ENCODE measurements at regions not wholly inside any gene's neighbourhood (a gene's known extent, or its start where the extent isn't known, plus 50 kb on each side); places are given as distances from the start of the nearest gene placed in this dataset.

GRCh38 chr10:83165265-83165664, 974.0 kb upstream of the GHITM start:
- no peak for DNase-seq (ENCODE audit: low read depth)

- DNase-seq (ENCODE audit: low read depth), result no peak
These were observed 973.0 kb upstream of the GHITM start for GRCh38 chr10:83166344-83166743.

- DNase-seq (ENCODE audit: low read depth), result no peak
These were observed 972.2 kb upstream of the GHITM start for GRCh38 chr10:83167081-83167480.

DNA sequence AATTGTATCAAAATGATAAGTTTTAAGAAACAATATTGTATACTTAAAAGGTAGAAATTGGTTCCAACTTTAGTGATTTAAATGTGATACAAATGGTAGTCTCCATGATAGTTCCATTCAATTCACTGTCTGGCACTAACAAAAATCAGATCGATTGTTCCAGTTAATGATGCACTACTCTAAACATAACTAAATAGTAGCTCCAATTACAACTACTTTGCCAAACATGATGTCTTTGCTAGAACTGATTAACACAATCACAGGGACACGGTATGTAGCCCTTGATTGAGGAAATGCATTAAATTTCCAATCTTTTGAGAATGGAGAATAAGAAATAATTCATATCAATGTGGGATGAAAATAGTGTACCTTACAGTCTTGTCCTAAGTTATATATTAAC, 962.4 kb upstream of the GHITM start:
- no peak for DNase-seq (ENCODE audit: low read depth)

DNA sequence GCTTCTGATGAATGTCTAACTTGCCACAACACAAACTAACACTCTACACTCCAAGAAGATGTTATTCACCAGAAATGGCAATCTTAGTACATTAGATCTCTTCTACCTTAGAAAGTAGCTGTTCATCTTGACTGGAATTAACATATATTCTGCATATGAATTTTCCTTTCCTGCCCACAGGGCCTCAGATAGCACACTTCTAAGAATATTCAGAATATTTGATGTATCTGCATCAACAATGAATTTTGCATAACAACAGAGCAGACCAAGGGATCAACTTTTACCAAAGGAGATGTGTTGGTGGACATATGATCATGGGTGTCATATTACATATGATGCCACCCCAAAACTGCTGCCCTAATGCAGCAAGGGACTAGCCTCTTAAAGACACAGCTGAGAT, 960.8 kb upstream of the GHITM start:
- DNase-seq (ENCODE audit: low read depth), result no peak

- DNase-seq (ENCODE audit: low read depth), result no peak
These were observed 959.9 kb upstream of the GHITM start for GRCh38 chr10:83179371-83179770.

DNA sequence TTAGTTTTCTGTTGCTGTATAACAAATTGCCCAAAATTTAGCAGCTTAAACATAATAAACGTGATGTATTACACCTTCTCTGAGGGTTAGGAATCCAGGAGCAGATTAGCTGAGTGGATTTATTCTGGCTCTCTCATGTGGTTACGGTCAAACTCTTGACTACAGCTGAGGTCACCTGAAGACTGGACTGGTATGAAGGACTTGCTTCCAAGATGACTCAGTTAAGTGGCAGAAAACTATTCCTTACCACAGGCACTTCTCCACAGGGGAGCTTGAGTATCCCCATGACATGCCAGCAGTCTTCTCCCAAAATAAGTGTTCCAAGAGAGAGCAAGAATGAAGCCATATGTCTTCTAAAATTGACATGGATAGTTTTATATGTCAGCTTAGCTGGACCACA, 957.2 kb upstream of the GHITM start:
- DNase-seq (ENCODE audit: low read depth), result no peak

DNA sequence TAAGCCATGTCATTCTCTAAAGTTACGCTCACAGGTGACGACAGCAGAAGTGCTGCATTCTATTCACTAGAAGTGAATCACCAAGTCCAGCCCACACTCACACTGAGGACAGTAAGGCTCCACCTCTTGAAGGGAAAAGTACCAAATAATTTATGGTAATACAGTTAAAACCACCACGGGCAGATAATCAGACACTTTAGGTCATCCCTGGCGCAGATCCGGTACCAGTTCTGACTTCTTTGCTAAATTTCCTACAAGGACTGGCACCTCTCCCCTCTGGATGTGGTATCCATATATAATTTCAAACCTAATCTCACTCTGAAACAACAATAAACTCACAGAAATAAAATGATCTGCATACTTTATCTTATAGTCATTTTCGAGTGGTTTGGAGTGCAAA, 954.7 kb upstream of the GHITM start:
- DNase-seq (ENCODE audit: low read depth), result no peak

DNA sequence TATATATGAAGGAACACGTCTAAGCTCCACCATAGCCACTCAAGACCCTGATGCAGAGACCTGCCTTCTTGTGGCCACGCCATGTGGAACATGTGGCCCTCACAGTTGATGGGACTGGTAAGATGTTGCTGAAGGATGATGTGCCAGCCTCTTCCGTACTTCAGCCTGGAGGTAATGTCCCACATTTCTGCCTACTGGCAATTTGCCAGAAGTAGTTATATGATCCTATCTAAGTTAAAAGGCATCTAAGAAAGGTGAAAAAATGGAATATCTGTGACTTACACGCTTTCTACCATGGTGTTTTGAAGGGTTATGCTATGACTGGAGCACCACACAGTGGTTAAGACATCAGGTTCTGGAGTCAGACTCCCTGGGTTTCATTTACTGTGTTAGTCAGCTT, 948.7 kb upstream of the GHITM start:
- DNase-seq (ENCODE audit: low read depth), result no peak

- no peak for DNase-seq (ENCODE audit: low read depth)
These were observed 946.3 kb upstream of the GHITM start for GRCh38 chr10:83193026-83193425.

DNA sequence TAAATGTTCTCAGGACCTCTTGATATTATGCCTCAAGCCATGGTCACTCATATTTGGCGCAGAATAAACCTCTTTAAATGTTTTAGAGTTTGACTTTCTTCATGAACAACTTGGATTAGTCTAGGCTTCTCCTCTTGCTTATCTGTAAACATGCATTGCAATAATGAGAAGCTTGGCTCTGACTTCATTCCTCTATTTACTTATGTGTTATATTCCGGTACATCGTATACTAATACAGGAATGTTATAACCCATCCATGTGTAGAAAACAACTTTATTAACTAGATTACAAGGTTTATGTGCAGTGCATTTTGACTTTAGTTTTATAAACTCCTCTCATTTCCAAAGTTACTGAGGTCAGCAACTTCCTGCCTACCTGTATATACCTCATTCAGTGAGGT, 944.3 kb upstream of the GHITM start:
- DNase-seq (ENCODE audit: low read depth), result no peak

- no peak for DNase-seq (ENCODE audit: low read depth)
These were observed 939.9 kb upstream of the GHITM start for GRCh38 chr10:83199374-83199773.

- DNase-seq (ENCODE audit: low read depth), result no peak
These were observed 933.4 kb upstream of the GHITM start for GRCh38 chr10:83205861-83206260.

DNA sequence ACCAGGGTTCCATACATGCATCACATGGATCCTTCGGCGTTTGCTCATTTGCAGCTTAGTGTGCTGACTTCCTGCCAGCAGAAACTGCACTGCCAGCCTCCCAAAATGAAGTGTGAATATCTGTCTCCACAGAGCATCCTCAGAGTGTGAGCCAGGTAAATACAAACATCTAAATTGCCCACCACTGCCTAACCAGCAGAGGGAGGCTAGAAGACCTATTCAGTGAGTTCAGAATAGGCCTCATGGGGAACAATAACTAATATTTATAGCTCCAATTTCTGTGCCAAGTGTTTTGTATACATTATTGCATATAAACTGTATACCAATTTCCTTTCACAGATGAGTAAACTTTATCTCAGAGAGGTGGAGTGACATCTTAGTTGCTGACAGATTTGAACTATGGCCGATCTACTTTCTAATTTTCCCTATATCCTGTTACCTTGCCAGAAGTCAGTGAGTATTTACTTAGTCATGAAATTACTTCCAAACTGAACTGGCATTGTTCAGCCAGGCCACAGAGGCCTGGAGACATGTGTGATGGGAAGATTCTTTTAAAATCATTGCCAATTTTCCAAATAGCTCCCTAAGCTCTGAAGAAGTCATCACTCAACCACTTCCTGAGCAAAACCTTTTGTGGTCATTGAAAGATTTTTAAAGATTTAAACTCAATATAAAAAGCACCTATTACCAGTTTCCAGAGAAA, 926.5 kb upstream of the GHITM start:
- DNase-seq (ENCODE audit: low read depth), result no peak

- DNase-seq (ENCODE audit: low read depth), result no peak
These were observed 925.2 kb upstream of the GHITM start for GRCh38 chr10:83214136-83214535.

- DNase-seq (ENCODE audit: low read depth), result no peak
These were observed 921.1 kb upstream of the GHITM start for GRCh38 chr10:83218205-83218604.

DNA sequence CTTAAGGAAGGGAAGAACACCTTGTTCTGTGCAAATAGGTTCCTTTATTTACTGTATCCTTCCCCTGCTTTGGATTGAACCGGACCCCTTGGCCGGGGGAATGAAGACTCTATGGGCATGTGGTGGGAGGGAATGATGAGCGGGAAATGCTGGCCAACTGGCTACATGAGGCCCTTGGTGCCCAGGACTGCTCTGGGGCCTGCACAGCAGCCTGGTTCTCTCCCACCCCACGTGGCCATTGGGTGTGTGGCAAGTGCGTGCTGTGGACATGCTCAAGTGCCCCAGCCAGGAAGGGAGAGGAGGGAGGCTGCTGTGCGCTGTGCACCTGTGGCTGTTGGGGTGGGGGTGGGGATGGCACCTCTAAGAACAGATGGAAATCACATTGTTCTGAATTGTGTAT, 917.0 kb upstream of the GHITM start:
- DNase-seq (ENCODE audit: low read depth), result no peak

- no peak for DNase-seq (ENCODE audit: low read depth)
These were observed 916.2 kb upstream of the GHITM start for GRCh38 chr10:83222832-83223742.

DNA sequence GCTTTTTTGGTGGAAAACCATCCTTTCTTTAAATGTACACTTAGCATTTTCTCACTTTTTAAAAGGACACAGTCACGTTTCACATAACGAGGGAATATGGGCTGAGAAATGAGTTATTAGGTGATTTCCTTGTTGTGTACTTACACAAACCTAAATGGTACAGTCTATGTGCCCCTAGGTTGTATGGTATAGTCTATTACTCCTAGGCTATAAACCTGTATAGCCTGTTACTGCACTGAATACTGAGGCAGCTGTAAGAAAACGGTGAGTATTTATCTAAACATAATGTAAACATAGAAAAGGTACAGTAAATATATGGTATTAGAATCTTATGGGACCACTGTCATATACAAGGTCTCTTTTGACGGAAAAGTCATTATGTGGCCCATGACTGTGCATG, 913.5 kb upstream of the GHITM start:
- DNase-seq (ENCODE audit: low read depth), result no peak

- no peak for DNase-seq (ENCODE audit: low read depth)
These were observed 909.3 kb upstream of the GHITM start for GRCh38 chr10:83229991-83230390.

DNA sequence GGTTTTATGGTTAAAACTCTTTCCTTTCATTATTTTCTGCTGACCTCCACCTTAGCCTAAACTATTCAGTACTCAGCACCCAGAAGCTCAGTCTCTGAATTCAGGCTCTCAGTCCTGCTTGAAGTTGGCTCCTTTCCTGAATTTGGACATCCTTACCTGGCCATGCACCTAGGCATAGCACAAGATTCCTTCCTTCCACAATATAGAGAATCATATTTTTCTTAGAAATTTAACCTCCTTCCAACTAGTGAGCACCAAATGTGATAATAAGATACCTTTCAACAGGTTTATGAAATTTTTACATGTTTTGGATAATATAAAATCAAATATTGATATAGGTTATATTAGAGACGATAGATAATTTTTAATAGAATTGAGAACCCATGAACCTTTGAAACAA, 905.6 kb upstream of the GHITM start:
- no peak for DNase-seq (ENCODE audit: low read depth)

DNA sequence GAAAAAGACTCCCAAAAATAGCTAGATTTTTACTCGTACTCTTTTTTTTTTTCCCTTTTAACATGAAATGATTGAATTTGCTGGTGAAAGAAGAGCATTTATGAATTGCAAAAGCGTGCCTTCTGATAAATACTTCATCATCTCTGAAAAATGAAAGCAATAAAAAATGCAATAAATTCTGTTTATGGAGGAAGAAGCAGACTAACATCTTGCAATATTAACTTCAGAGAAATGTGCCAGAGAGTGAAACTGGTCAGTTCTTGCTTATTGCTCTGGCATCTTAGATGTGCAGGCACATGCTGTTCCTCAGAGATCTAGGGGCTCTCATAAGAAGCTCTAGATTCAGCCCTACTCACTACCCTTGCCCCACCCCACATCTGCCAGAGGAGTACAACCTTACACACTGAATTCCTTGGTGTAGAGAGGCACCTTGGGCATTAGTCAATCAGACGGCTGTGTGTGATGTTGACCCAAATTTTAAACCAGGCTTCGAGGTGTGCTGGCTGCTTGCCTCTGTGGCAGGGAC, 891.1 kb upstream of the GHITM start:
- no peak for DNase-seq (ENCODE audit: low read depth)

DNA sequence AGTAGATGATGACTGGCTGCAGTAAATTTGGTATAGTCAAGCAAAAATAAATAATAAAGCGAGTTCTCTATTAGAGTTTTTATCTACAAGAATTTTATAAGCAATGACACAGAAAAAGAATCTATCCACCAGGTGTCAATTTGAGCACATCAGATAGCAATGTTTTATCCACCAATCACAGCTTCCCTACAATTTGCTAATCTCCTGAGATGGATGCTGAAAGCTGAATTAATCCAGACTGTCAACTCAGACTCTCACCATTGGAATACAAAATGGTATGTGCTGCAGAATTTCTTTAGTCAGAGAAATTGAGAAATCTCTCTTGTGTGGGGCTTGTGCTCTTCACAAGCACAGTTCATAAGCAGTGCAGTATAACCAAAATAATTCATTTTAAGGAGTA, 888.9 kb upstream of the GHITM start:
- DNase-seq (ENCODE audit: low read depth), result no peak
